Progenitor cell of endocrine pancreas (in vitro differentiated cells): ENCODE measurements at regions not wholly inside any gene's neighbourhood (a gene's known extent, or its start where the extent isn't known, plus 50 kb on each side); places are given as distances from the start of the nearest gene placed in this dataset.

Experiments used
- DNase-seq: peaks from one replicate; pipeline ENCODE4 v3.0.0; 2021; ENCODE audit warnings: low spot score; ENCODE audit not compliant: unreplicated experiment
- H3K27ac Mint-ChIP-seq: 2 replicates; pipeline ENCODE4 v1.8.0; 2021; ENCODE audit warnings: mild to moderate bottlenecking, moderate library complexity, mixed read lengths
- H3K27me3 Mint-ChIP-seq: 2 replicates; pipeline ENCODE4 v1.8.0; 2021; ENCODE audit warnings: mixed read lengths
- H3K36me3 Mint-ChIP-seq: 2 replicates; pipeline ENCODE4 v1.8.0; 2022; ENCODE audit warnings: mixed read lengths; ENCODE audit not compliant: insufficient read depth
- H3K4me1 Mint-ChIP-seq: 2 replicates; pipeline ENCODE4 v1.8.0; 2021; ENCODE audit warnings: low read depth, mixed read lengths
- H3K4me3 Mint-ChIP-seq: 2 replicates; pipeline ENCODE4 v1.8.0; 2021; ENCODE audit warnings: low read depth, mild to moderate bottlenecking, moderate library complexity, mixed read lengths
- H3K9me3 Mint-ChIP-seq: 2 replicates; pipeline ENCODE4 v1.8.0; 2021; ENCODE audit warnings: low read depth, mixed read lengths
- CTCF ChIP-seq: fragments of 200-600 bp; sonication (generic); IDR thresholded peaks from one replicate; pipeline ENCODE4 v1.5.0; 2021; ENCODE audit warnings: antibody characterized with exemption, mild to moderate bottlenecking; ENCODE audit not compliant: unreplicated experiment

GRCh38 chr1:181344091-181344490 is 139.2 kb upstream of the CACNA1E start:
- no peak for DNase-seq
- no peaks in the 10 kb centered on the region for H3K9me3 Mint-ChIP-seq
- no peaks in the 10 kb centered on the region for H3K4me1 Mint-ChIP-seq
- H3K36me3 Mint-ChIP-seq: no peaks in the 10 kb centered on the region
- no peak overlapping the region for H3K27ac Mint-ChIP-seq
- peaks cover 64% of the 10 kb centered on the region for H3K27me3 Mint-ChIP-seq
- no peak overlapping the region for H3K4me3 Mint-ChIP-seq
- TF ChIP-seq CTCF: no peak

- no peak for TF ChIP-seq CTCF
- H3K9me3 Mint-ChIP-seq: no peaks in the 10 kb centered on the region
- no peak overlapping the region for H3K27ac Mint-ChIP-seq
- H3K36me3 Mint-ChIP-seq: no peaks in the 10 kb centered on the region
- H3K27me3 Mint-ChIP-seq: peaks cover 69% of the 10 kb centered on the region
- DNase-seq: no peak
- no peak overlapping the region for H3K4me3 Mint-ChIP-seq
- H3K4me1 Mint-ChIP-seq: no peaks in the 10 kb centered on the region
Measured at GRCh38 chr1:181345146-181345545, 138.2 kb upstream of the CACNA1E start.

GRCh38 chr1:181347495-181348390 is 135.6 kb upstream of the CACNA1E start:
- Mint-ChIP-seq H3K4me1 (peaks cover 1% of the 10 kb centered on the region), H3K27me3 (peaks cover 60% of the 10 kb centered on the region), H3K9me3 (no peaks in the 10 kb centered on the region), H3K27ac (no peak overlapping the region), H3K36me3 (no peaks in the 10 kb centered on the region), H3K4me3 (no peak overlapping the region)
- DNase-seq: no peak
- no peak for TF ChIP-seq CTCF

GRCh38 chr1:181349512-181349911 is 133.8 kb upstream of the CACNA1E start:
- no peaks in the 10 kb centered on the region for H3K36me3 Mint-ChIP-seq
- no peak for TF ChIP-seq CTCF
- H3K27me3 Mint-ChIP-seq: peaks cover 49% of the 10 kb centered on the region
- no peak overlapping the region for H3K4me3 Mint-ChIP-seq
- H3K9me3 Mint-ChIP-seq: no peaks in the 10 kb centered on the region
- no peak overlapping the region for H3K27ac Mint-ChIP-seq
- no peak for DNase-seq
- peaks cover 1% of the 10 kb centered on the region for H3K4me1 Mint-ChIP-seq

GRCh38 chr1:181350131-181350530 is 133.2 kb upstream of the CACNA1E start:
- H3K4me3 Mint-ChIP-seq: no peak overlapping the region
- TF ChIP-seq CTCF: no peak
- H3K4me1 Mint-ChIP-seq: peaks cover 1% of the 10 kb centered on the region
- no peaks in the 10 kb centered on the region for H3K36me3 Mint-ChIP-seq
- H3K27ac Mint-ChIP-seq: no peak overlapping the region
- peaks cover 48% of the 10 kb centered on the region for H3K27me3 Mint-ChIP-seq
- no peak for DNase-seq
- no peaks in the 10 kb centered on the region for H3K9me3 Mint-ChIP-seq
